Body of pancreas (tissue), 4 donors: ENCODE measurements at regions not wholly inside any gene's neighbourhood (a gene's known extent, or its start where the extent isn't known, plus 50 kb on each side); places are given as distances from the start of the nearest gene placed in this dataset.

Source experiments
- ATAC-seq: fragments of 150-250 bp; one replicate; pipeline ENCODE4 v1.9.1; 2016
- DNase-seq, 4 donors: peaks; one replicate each; pipeline ENCODE4 v3.0.0-alpha.2; 2019
- H3K27ac ChIP-seq, 4 donors: fragments of 200-600 bp; sonication (generic); 1 replicate in 3 of 4; 2 replicates in 1 of 4; pipeline versions ENCODE4 v1.5.1 to v1.6.1; 2016 to 2019; ENCODE audit warnings: mild to moderate bottlenecking in 1 of 4, mixed read lengths in 1 of 4, moderate library complexity in 1 of 4
- H3K27me3 ChIP-seq, 2 donors: fragments of 200-600 bp; sonication (generic); one replicate each; pipeline ENCODE4 v1.6.0; 2016; ENCODE audit warnings: mild to moderate bottlenecking in 1 of 2
- H3K36me3 ChIP-seq, 2 donors: fragments of 200-600 bp; sonication (generic); replicated peaks in 1 of 2; 2 replicates each; pipeline ENCODE4 v1.5.1; 2016; ENCODE audit warnings: low read depth in 2 of 2; ENCODE audit not compliant: insufficient read depth in 1 of 2
- H3K4me1 ChIP-seq: fragments of 200-600 bp; sonication (generic); one replicate; pipeline ENCODE4 v1.6.0; 2016
- H3K4me3 ChIP-seq, 2 donors: fragments of 200-600 bp; sonication (generic); 1 replicate in 1 of 2; 2 replicates in 1 of 2; pipeline ENCODE4 v1.5.1; 2016 to 2019
- H3K9me3 ChIP-seq, 3 donors: fragments of 200-600 bp; sonication (generic); 1 replicate in 2 of 3; 2 replicates in 1 of 3; pipeline ENCODE4 v1.5.1; 2016
- POLR2A ChIP-seq, 3 donors: fragments of 450-650 bp; IDR thresholded peaks; one replicate each; pipeline ENCODE4 v1.6.1; 2016; ENCODE audit warnings: antibody characterized with exemption in 3 of 3, mild to moderate bottlenecking in 2 of 3
- WGBS, 2 donors: methylation state at CpG; one replicate each; pipeline ENCODE4 v1.1.5; 2017; 5-methylcytosine and 5-hydroxymethylcytosine counted together
- intact Hi-C: fragments of 100-400 bp; cut with DNase I; formaldehyde crosslinking; loops from one replicate; pipeline ENCODE4 v1.15.1; 2023
- TF ChIP-seq, protein P1 (sequence below), 7 experiments: fragments of 450-650 bp in 4 of 7; fragments of 200-600 bp in 3 of 7; sonication (generic) in 3 of 7; IDR thresholded peaks; one replicate each; pipeline ENCODE4 v1.5.1; 2016 to 2019; ENCODE audit warnings: antibody characterized with exemption in 7 of 7

GRCh38 chr10:47081264-47081663 lies 170.0 kb downstream of the PTPN20 start:
- Histone ChIP-seq H3K27me3 (no peaks in the 10 kb centered on the region), H3K4me3 (no peak overlapping the region), H3K9me3 (no peaks in the 10 kb centered on the region), H3K36me3 (no peaks in the 10 kb centered on the region), H3K27ac (no peak overlapping the region), H3K4me1 (no peaks in the 10 kb centered on the region)
- intact Hi-C loops, result no loop called here
- DNase-seq (no peak), ATAC-seq (no peak)
- WGBS, 2 donors, result 44 to 68% methylated on average over 4 of the region's 4 CpGs
- no peak for TF ChIP-seq POLR2A (IDR thresholded peaks at IDR 0.05)
- TF ChIP-seq, protein P1, sequence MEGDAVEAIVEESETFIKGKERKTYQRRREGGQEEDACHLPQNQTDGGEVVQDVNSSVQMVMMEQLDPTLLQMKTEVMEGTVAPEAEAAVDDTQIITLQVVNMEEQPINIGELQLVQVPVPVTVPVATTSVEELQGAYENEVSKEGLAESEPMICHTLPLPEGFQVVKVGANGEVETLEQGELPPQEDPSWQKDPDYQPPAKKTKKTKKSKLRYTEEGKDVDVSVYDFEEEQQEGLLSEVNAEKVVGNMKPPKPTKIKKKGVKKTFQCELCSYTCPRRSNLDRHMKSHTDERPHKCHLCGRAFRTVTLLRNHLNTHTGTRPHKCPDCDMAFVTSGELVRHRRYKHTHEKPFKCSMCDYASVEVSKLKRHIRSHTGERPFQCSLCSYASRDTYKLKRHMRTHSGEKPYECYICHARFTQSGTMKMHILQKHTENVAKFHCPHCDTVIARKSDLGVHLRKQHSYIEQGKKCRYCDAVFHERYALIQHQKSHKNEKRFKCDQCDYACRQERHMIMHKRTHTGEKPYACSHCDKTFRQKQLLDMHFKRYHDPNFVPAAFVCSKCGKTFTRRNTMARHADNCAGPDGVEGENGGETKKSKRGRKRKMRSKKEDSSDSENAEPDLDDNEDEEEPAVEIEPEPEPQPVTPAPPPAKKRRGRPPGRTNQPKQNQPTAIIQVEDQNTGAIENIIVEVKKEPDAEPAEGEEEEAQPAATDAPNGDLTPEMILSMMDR (IDR thresholded peaks at IDR 0.05), result no peak

GRCh38 chr10:47082055-47082784 lies 171.0 kb downstream of the PTPN20 start:
- Histone ChIP-seq H3K27me3 (no peaks in the 10 kb centered on the region), H3K4me3 (no peak overlapping the region), H3K27ac (no peak overlapping the region), H3K9me3 (no peaks in the 10 kb centered on the region), H3K4me1 (no peaks in the 10 kb centered on the region), H3K36me3 (no peaks in the 10 kb centered on the region)
- DNase-seq (no peak), ATAC-seq (no peak)
- 81 to 82% methylated on average over 12 of the region's 12 CpGs for WGBS, 2 donors
- TF ChIP-seq, protein P1 (IDR thresholded peaks at IDR 0.05), result no peak
- TF ChIP-seq POLR2A (IDR thresholded peaks at IDR 0.05), result no peak
- intact Hi-C loops, result no loop called here

- no peak overlapping the region for H3K4me3 ChIP-seq
- no peak overlapping the region for H3K27ac ChIP-seq
- no peaks in the 10 kb centered on the region for H3K9me3 ChIP-seq
- no peaks in the 10 kb centered on the region for H3K4me1 ChIP-seq
- H3K36me3 ChIP-seq, result no peaks in the 10 kb centered on the region
- H3K27me3 ChIP-seq, result no peaks in the 10 kb centered on the region
- ATAC-seq, result no peak
- intact Hi-C loops, result no loop called here
- TF ChIP-seq POLR2A (IDR thresholded peaks at IDR 0.05), result no peak
- TF ChIP-seq, protein P1 (IDR thresholded peaks at IDR 0.05), result no peak
- no peak for DNase-seq
Measured at GRCh38 chr10:47087667-47088066, 176.4 kb downstream of the PTPN20 start.

- no peak for DNase-seq
- WGBS, 2 donors, result 74 to 77% methylated on average over 8 to 10 of the region's 10 CpGs
- H3K27ac ChIP-seq, result no peak overlapping the region
- H3K36me3 ChIP-seq, result no peaks in the 10 kb centered on the region
- no peaks in the 10 kb centered on the region for H3K27me3 ChIP-seq
- no peak for ATAC-seq
- intact Hi-C loops, result no loop called here
- TF ChIP-seq, protein P1 (IDR thresholded peaks at IDR 0.05), result no peak
- H3K4me1 ChIP-seq, result no peaks in the 10 kb centered on the region
- H3K9me3 ChIP-seq, result no peaks in the 10 kb centered on the region
- no peak overlapping the region for H3K4me3 ChIP-seq
Measured at GRCh38 chr10:47088656-47089354, 177.6 kb downstream of the PTPN20 start.

- no peak overlapping the region for H3K27ac ChIP-seq
- no peak for DNase-seq
- TF ChIP-seq POLR2A (IDR thresholded peaks at IDR 0.05), result no peak
- TF ChIP-seq, protein P1 (IDR thresholded peaks at IDR 0.05), result no peak
- H3K9me3 ChIP-seq, result no peaks in the 10 kb centered on the region
- ATAC-seq, result no peak
- WGBS, 2 donors, result 83 to 91% methylated on average over 3 of the region's 3 CpGs
- no peak overlapping the region for H3K4me3 ChIP-seq
- no peaks in the 10 kb centered on the region for H3K4me1 ChIP-seq
- intact Hi-C loops, result no loop called here
- no peaks in the 10 kb centered on the region for H3K27me3 ChIP-seq
- no peaks in the 10 kb centered on the region for H3K36me3 ChIP-seq
Measured at GRCh38 chr10:47090042-47090441, 178.8 kb downstream of the PTPN20 start.
